Uterus (tissue), 3 donors: ENCODE measurements at regions not wholly inside any gene's neighbourhood (a gene's known extent, or its start where the extent isn't known, plus 50 kb on each side); places are given as distances from the start of the nearest gene placed in this dataset.
"Not testable (repeated sequence)": the region's sequence is repeated elsewhere in the genome, so short reads cannot be mapped to it uniquely, and the experiment has no call there.

Source experiments
- DNase-seq, 2 donors: peaks; one replicate each; pipeline ENCODE4 v3.0.0-alpha.2; 2019 to 2020
- H3K27ac ChIP-seq, 2 donors: fragments of 200-600 bp; sonication (generic); 1 replicate in 1 of 2; 2 replicates in 1 of 2; pipeline ENCODE4 v1.5.1; 2016 to 2018
- H3K27me3 ChIP-seq, 2 donors: fragments of 200-600 bp; sonication (generic); one replicate each; pipeline ENCODE4 v1.5.1; 2018 to 2019; ENCODE audit warnings: control low read depth in 1 of 2
- H3K36me3 ChIP-seq, 2 donors: fragments of 200-600 bp; sonication (generic); one replicate each; pipeline ENCODE4 v1.5.1; 2019; ENCODE audit warnings: control low read depth in 1 of 2
- H3K4me1 ChIP-seq, 2 donors: fragments of 200-600 bp; sonication (generic); one replicate each; pipeline ENCODE4 v1.5.1; 2018 to 2019; ENCODE audit warnings: control low read depth in 1 of 2
- H3K4me3 ChIP-seq, 2 donors: fragments of 200-600 bp; sonication (generic); 1 replicate in 1 of 2; 2 replicates in 1 of 2; pipeline ENCODE4 v1.5.1; 2018 to 2019; ENCODE audit warnings: mild to moderate bottlenecking in 1 of 2
- H3K9me3 ChIP-seq, 2 donors: fragments of 200-600 bp; sonication (generic); one replicate each; pipeline ENCODE4 v1.5.1; 2019; ENCODE audit warnings: control low read depth in 1 of 2
- POLR2A ChIP-seq, 2 donors: fragments of 450-650 bp; IDR thresholded peaks; one replicate each; pipeline ENCODE4 v1.6.1; 2016; ENCODE audit warnings: antibody characterized with exemption in 2 of 2, mild to moderate bottlenecking in 1 of 2, moderate library complexity in 1 of 2
- intact Hi-C: fragments of 100-400 bp; cut with DNase I; formaldehyde crosslinking; loops from one replicate; pipeline ENCODE4 v1.15.1; 2023; ENCODE audit warnings: low total_unique reads
- TF ChIP-seq, protein P1 (sequence below), 4 experiments: fragments of 200-600 bp in 2 of 4; fragments of 450-650 bp in 2 of 4; sonication (generic) in 2 of 4; IDR thresholded peaks; one replicate each; pipeline ENCODE4 v1.5.1; 2016 to 2019; ENCODE audit warnings: antibody characterized with exemption in 4 of 4, mild to moderate bottlenecking in 2 of 4, moderate library complexity in 1 of 4
- donor health status: DM: yes; HTN: yes; CAD: no.

DNA sequence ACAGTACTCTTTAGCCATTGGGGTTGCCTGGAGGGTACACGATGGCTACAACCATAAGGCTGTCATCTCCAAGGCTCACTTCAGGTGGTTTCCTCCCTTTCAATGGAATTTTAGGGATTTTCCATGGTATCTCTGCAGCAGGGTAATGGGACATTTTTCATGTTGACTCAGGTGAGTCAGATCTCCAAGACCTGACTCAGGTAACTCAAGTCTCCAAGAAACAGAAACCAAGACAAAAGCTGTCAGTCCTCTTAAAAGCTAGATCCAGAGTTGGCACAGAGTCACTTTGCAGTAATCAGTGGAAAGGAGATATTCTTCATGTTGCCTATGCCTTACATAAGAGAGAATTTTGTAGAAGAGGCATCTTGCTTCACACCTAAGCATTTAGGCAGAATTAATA is 375.8 kb upstream of the ARPP21 start:
- Histone ChIP-seq H3K27ac (no peak overlapping the region), H3K27me3 (no peaks in the 10 kb centered on the region), H3K4me3 (no peak overlapping the region), H3K36me3 (no peaks in the 10 kb centered on the region), H3K4me1 (no peaks in the 10 kb centered on the region), H3K9me3 (no peaks in the 10 kb centered on the region)
- TF ChIP-seq, protein P1, sequence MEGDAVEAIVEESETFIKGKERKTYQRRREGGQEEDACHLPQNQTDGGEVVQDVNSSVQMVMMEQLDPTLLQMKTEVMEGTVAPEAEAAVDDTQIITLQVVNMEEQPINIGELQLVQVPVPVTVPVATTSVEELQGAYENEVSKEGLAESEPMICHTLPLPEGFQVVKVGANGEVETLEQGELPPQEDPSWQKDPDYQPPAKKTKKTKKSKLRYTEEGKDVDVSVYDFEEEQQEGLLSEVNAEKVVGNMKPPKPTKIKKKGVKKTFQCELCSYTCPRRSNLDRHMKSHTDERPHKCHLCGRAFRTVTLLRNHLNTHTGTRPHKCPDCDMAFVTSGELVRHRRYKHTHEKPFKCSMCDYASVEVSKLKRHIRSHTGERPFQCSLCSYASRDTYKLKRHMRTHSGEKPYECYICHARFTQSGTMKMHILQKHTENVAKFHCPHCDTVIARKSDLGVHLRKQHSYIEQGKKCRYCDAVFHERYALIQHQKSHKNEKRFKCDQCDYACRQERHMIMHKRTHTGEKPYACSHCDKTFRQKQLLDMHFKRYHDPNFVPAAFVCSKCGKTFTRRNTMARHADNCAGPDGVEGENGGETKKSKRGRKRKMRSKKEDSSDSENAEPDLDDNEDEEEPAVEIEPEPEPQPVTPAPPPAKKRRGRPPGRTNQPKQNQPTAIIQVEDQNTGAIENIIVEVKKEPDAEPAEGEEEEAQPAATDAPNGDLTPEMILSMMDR (IDR thresholded peaks at IDR 0.05): no peak
- no peak for TF ChIP-seq POLR2A (IDR thresholded peaks at IDR 0.05)
- DNase-seq: no peak
- intact Hi-C loops: no loop called here

DNA sequence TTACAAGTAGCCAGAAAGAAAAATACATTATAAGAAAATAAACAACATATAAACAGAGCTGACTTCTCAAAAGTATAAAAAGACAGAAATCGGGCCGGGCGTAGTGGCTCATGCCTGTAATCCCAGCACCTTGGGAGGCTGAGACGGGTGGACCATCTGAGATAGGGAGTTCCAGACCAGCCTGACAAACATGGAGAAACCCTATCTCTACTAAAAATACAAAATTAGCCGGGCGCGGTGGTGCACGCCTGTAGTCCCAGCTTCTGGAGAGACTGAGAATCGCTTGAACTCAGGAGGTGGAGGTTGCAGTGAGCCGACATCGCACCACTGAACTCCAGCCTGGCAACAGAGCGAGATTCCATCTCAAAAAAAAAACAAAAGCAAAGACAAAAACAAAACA is 373.3 kb upstream of the ARPP21 start:
- DNase-seq, H3K27me3 ChIP-seq, H3K4me1 ChIP-seq, H3K9me3 ChIP-seq, H3K4me3 ChIP-seq, H3K27ac ChIP-seq, H3K36me3 ChIP-seq, intact Hi-C loops: not testable (repeated sequence)

DNA sequence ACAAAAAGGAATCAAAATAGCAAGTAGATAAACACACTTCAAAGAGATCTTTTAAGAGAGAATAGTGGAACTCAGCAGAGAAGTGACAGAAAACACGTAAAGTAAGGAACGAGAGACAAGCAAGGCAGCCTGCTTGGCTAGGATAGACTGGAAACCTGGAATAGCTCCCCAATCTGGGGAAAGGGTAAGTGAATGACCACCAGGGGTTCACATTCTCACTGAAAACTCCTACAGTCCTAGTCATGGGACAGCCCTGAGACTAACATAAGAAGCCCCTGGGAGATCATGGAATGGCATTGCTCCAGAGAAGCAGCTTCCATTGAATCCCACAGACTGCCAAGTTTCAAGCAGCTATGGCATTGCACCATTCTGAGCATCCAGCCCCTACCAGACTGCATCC is 363.6 kb upstream of the ARPP21 start:
- Histone ChIP-seq H3K36me3 (no peaks in the 10 kb centered on the region), H3K27me3 (no peaks in the 10 kb centered on the region), H3K9me3 (no peaks in the 10 kb centered on the region), H3K27ac (no peak overlapping the region), H3K4me3 (no peak overlapping the region), H3K4me1 (no peaks in the 10 kb centered on the region)
- TF ChIP-seq, protein P1 (IDR thresholded peaks at IDR 0.05): no peak
- TF ChIP-seq POLR2A (IDR thresholded peaks at IDR 0.05): no peak
- intact Hi-C loops: no loop called here
- DNase-seq: no peak

DNA sequence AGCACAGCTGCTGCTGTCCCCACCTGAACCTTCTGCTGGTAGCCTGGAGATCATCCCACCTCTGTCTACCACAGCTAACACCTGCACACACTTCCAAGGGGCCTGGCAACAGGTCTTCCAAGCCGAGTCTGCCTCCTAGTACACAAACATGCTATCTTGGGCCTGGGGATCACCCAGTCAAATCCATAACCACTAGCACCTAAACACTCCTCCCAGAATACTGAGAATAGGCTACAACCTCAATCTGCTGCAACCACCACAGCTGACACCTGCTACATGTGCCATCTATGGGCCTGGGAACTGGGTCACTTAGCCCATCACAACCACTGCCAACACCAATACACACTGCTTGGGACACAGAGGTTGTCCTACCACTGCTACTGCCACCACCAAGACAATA is 362.8 kb upstream of the ARPP21 start:
- Histone ChIP-seq H3K27ac (no peak overlapping the region), H3K4me3 (no peak overlapping the region), H3K4me1 (no peaks in the 10 kb centered on the region), H3K9me3 (no peaks in the 10 kb centered on the region), H3K27me3 (no peaks in the 10 kb centered on the region), H3K36me3 (no peaks in the 10 kb centered on the region)
- intact Hi-C loops: no loop called here
- DNase-seq: no peak
- no peak for TF ChIP-seq POLR2A (IDR thresholded peaks at IDR 0.05)

DNA sequence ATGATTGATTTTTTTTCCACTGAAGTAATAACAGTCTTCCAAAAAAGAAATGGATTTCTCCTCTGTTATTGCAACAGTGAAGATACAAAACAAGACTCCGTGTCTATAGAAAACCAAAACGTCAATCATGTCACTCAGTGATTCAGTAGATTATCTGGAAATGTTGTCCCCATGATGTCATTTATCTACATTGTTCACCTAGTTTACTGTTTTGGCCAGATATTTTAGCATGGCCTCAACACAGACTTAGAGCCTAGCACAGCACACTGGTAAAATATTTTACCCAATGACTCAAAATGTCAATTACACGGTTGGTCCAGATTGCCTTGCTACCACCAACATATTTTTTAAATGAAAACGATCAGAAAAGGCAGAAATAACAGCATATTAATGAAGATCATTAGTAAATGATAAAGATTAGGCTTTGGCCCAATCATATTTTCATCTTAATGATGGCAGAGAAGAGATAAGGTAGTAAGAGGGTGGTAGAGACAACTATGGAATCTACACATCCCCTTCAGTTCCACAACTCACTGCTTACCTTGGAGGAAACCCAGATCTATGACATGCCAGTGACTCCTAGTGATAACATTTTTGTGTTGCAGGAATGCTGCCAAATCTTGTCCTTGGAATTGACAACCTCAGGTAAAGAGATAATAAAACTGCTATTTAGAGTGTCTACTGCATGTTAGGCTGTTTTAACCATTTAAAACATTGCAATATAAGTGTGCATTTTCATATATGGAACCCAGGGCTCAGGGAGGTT is 347.7 kb upstream of the ARPP21 start:
- TF ChIP-seq, protein P1 (IDR thresholded peaks at IDR 0.05): no peak
- TF ChIP-seq POLR2A (IDR thresholded peaks at IDR 0.05): no peak
- Histone ChIP-seq H3K27me3 (no peaks in the 10 kb centered on the region), H3K27ac (no peak overlapping the region), H3K36me3 (no peaks in the 10 kb centered on the region), H3K4me1 (no peaks in the 10 kb centered on the region), H3K9me3 (no peaks in the 10 kb centered on the region), H3K4me3 (no peak overlapping the region)
- no peak for DNase-seq
- intact Hi-C loops: no loop called here

DNA sequence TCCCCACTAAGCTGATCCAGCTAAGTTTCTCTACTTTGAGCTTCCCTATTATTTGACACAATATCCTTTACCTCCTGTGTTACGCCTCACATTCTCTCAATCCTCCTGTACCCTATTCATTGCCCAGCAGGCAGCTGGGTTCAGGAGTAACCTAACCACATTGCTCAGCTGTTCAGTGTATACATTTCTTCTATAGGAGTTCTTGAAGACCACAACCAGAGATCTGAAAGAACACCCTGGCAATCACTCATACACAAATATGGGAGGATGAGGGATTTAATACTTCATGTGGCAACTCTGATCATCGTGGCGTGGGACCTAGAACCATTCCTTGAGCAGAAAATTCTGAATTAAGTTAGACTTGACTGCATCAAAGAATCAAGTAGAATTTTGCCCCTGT is 346.8 kb upstream of the ARPP21 start:
- Histone ChIP-seq H3K27ac (no peak overlapping the region), H3K4me3 (no peak overlapping the region), H3K27me3 (no peaks in the 10 kb centered on the region), H3K9me3 (no peaks in the 10 kb centered on the region), H3K4me1 (no peaks in the 10 kb centered on the region), H3K36me3 (no peaks in the 10 kb centered on the region)
- DNase-seq: no peak
- no peak for TF ChIP-seq POLR2A (IDR thresholded peaks at IDR 0.05)
- TF ChIP-seq, protein P1 (IDR thresholded peaks at IDR 0.05): no peak
- intact Hi-C loops: no loop called here
